ENCODE measurements at regions not wholly inside any gene's neighbourhood (a gene's known extent, or its start where the extent isn't known, plus 50 kb on each side); places are given as distances from the start of the nearest gene placed in this dataset.

DNA sequence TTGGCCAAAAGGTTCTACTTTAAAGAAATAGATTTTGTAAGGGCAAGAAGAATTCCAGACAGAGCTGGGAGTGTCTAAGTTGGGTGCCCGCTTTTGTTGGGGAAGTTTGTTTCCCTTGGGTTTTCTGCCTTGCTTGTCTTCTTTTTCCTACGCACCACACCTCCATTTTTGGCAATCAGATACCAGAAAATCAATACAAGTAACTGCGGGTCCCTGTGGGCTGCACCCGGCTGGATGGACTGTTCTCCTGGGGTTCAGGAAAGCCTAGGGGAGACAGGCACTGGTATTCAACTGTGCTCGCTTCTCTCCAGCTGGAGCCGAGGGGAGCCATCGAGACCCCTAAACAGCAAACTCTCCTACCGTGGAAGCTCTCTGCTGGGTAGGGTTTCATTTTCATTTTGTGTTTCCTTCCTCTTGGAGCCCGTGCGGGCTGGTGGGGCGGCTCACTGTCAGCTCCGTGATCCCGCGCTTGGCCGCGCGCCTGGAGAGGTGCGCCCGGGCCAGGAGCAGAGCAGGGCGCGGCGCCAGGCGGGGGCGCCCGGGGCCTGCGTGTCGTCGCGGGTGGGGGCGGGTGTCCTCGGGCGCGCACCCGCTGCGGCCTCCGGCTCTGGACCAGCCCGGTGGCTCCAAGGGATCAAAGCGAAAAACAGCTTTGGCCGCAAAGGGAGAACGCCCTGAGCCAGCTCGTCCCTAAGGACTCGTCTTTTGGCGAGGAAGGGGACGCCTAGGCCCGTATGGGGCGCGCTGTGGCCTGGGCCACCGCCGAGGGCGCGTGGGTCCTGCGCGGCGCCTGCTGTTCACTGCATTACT, 347.2 kb downstream of the ZNF536 start:
- Histone ChIP-seq H3K9me3 (replicated peaks in 1 of 2; ENCODE audit: control insufficient read depth in 1 of 2, insufficient read depth in 1 of 2, low read length in 2 of 2) (no peaks in the 10 kb centered on the region), H3K4me2 (replicated peaks; ENCODE audit: extremely low read depth, low read length, poor library complexity, severe bottlenecking) (peak overlapping the region; percentile 95), H3K4me3 (replicated peaks in 1 of 3; ENCODE audit: low read depth in 2 of 3, low read length in 3 of 3) (peak overlapping the region; percentile 49 to 85 (median 74)), H3K27ac (ENCODE audit: low read depth in 1 of 2, low read length in 2 of 2) (no peak overlapping the region), H3K36me3 (replicated peaks in 1 of 2; ENCODE audit: control insufficient read depth in 1 of 2, insufficient read depth in 2 of 2, low read length in 2 of 2) (no peaks in the 10 kb centered on the region), H3K79me2 (ENCODE audit: insufficient read depth, low read length) (no peaks in the 10 kb centered on the region), H2AFZ (ENCODE audit: insufficient read depth, low read depth, low read length, poor library complexity, severe bottlenecking) (peak overlapping the region; percentile 88), H4K20me1 (ENCODE audit: insufficient read depth, low read length) (no peaks in the 10 kb centered on the region), H3K9ac (ENCODE audit: insufficient read depth, low read length, poor library complexity, severe bottlenecking) (peak overlapping the region; percentile 57), H3K4me1 (ENCODE audit: control insufficient read depth in 1 of 2, insufficient read depth in 2 of 2, low read length in 2 of 2) (peaks cover 6 to 16% of the 10 kb centered on the region in 2 donors), H3K27me3 (ENCODE audit: control insufficient read depth in 2 of 2, insufficient read depth in 2 of 2, low read length in 2 of 2) (no peaks in the 10 kb centered on the region)
- Mint-ChIP-seq H3K27ac (no peak overlapping the region), H3K36me3 (no peaks in the 10 kb centered on the region), H3K27me3 (ENCODE audit: low read depth in 3 of 3) (peaks cover 0 to 13% (median 11%) of the 10 kb centered on the region in 3 donors), H3K4me1 (peaks cover 14% of the 10 kb centered on the region), H3K4me3 (peak overlapping the region; percentile 78 to 88), H3K9me3 (peaks cover 0 to 2% (median 0%) of the 10 kb centered on the region in 7 donors)
- no peak for DNase-seq
- intact Hi-C loops (cut with micrococcal nuclease) = no loop called here
- under 1% methylated on average over 41 of the region's 54 CpGs for WGBS (ENCODE audit: insufficient coverage)
- TF ChIP-seq, protein P1, sequence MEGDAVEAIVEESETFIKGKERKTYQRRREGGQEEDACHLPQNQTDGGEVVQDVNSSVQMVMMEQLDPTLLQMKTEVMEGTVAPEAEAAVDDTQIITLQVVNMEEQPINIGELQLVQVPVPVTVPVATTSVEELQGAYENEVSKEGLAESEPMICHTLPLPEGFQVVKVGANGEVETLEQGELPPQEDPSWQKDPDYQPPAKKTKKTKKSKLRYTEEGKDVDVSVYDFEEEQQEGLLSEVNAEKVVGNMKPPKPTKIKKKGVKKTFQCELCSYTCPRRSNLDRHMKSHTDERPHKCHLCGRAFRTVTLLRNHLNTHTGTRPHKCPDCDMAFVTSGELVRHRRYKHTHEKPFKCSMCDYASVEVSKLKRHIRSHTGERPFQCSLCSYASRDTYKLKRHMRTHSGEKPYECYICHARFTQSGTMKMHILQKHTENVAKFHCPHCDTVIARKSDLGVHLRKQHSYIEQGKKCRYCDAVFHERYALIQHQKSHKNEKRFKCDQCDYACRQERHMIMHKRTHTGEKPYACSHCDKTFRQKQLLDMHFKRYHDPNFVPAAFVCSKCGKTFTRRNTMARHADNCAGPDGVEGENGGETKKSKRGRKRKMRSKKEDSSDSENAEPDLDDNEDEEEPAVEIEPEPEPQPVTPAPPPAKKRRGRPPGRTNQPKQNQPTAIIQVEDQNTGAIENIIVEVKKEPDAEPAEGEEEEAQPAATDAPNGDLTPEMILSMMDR (IDR thresholded peaks at IDR 0.05) = no peak

DNA sequence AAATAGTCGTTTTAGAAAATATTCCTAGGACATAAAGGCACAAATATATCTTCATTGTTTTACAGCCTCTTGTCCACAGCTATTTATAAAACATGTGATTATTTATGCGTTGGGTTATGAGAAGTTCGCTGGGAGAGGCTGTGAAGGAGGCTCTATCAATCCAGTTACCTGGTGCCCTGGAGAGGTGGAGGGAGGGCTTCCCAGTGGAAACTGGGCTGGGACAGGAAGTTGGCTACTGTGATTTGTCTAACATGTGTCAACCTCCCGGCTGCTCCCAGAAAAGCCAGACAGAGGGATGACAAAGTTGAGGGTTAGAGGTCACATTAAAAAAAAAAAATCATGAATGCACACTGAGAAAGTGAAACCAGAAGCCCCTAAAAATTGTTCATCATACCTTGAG, 346.5 kb downstream of the ZNF536 start:
- H2AFZ ChIP-seq (ENCODE audit: insufficient read depth, low read depth, low read length, poor library complexity, severe bottlenecking) = peak overlapping the region; percentile 88
- Mint-ChIP-seq H3K9me3 (peaks cover 0 to 2% (median 0%) of the 10 kb centered on the region in 7 donors), H3K27me3 (ENCODE audit: low read depth in 3 of 3) (peaks cover 0 to 13% (median 9%) of the 10 kb centered on the region in 3 donors), H3K4me3 (peak overlapping the region; percentile 78 to 88), H3K27ac (no peak overlapping the region), H3K36me3 (no peaks in the 10 kb centered on the region), H3K4me1 (peaks cover 14% of the 10 kb centered on the region)
- TF ChIP-seq, protein P1 (IDR thresholded peaks at IDR 0.05) = no peak
- no peak overlapping the region for H3K27ac ChIP-seq (ENCODE audit: low read depth in 1 of 2, low read length in 2 of 2)
- H3K4me1 ChIP-seq (ENCODE audit: control insufficient read depth in 1 of 2, insufficient read depth in 2 of 2, low read length in 2 of 2) = peaks cover 6 to 16% of the 10 kb centered on the region in 2 donors
- WGBS (ENCODE audit: insufficient coverage) = 80% methylated on average over 1 of the region's 4 CpGs
- H3K27me3 ChIP-seq (ENCODE audit: control insufficient read depth in 2 of 2, insufficient read depth in 2 of 2, low read length in 2 of 2) = no peaks in the 10 kb centered on the region
- H3K36me3 ChIP-seq (replicated peaks in 1 of 2; ENCODE audit: control insufficient read depth in 1 of 2, insufficient read depth in 2 of 2, low read length in 2 of 2) = no peaks in the 10 kb centered on the region
- intact Hi-C loops (cut with micrococcal nuclease) = no loop called here
- H4K20me1 ChIP-seq (ENCODE audit: insufficient read depth, low read length) = no peaks in the 10 kb centered on the region
- peak overlapping the region; percentile 95 for H3K4me2 ChIP-seq (replicated peaks; ENCODE audit: extremely low read depth, low read length, poor library complexity, severe bottlenecking)
- no peak for DNase-seq
- peak overlapping the region in 2 of 3 experiments; percentile 74 to 85 for H3K4me3 ChIP-seq (replicated peaks in 1 of 3; ENCODE audit: low read depth in 2 of 3, low read length in 3 of 3)
- H3K9me3 ChIP-seq (replicated peaks in 1 of 2; ENCODE audit: control insufficient read depth in 1 of 2, insufficient read depth in 1 of 2, low read length in 2 of 2) = no peaks in the 10 kb centered on the region
- H3K79me2 ChIP-seq (ENCODE audit: insufficient read depth, low read length) = no peaks in the 10 kb centered on the region
- no peak overlapping the region for H3K9ac ChIP-seq (ENCODE audit: insufficient read depth, low read length, poor library complexity, severe bottlenecking)
